HG03066 (cell line): ENCODE measurements at regions not wholly inside any gene's neighbourhood (a gene's known extent, or its start where the extent isn't known, plus 50 kb on each side); places are given as distances from the start of the nearest gene placed in this dataset.
A peak's percentile ranks its signal among the peaks of the same experiment; 100 is the strongest.
"Not testable (repeated sequence)": the region's sequence is repeated elsewhere in the genome, so short reads cannot be mapped to it uniquely, and the experiment has no call there.

Experiments used
- ATAC-seq: cut with Tn5 transposase; IDR thresholded peaks from one replicate; pipeline ENCODE4 v1.9.1; 2021; ENCODE audit warnings: low read depth; ENCODE audit not compliant: unreplicated experiment

GRCh38 chr6:63475707-63476106 is 96.6 kb upstream of the LOC128125822 start:
- ATAC-seq: no peak

- ATAC-seq: no peak
Observed at GRCh38 chr6:63476302-63476701, 96.0 kb upstream of the LOC128125822 start.

- ATAC-seq: no peak
Observed at GRCh38 chr6:63477422-63478040, 94.7 kb upstream of the LOC128125822 start.

- no peak for ATAC-seq
Observed at GRCh38 chr6:63478734-63479133, 93.5 kb upstream of the LOC128125822 start.

- ATAC-seq: no peak
Observed at GRCh38 chr6:63486196-63486595, 86.1 kb upstream of the LOC128125822 start.

GRCh38 chr6:63487103-63487813 is 85.0 kb upstream of the LOC128125822 start:
- no peak for ATAC-seq

GRCh38 chr6:63491119-63491518 is 81.2 kb upstream of the LOC128125822 start:
- ATAC-seq: no peak

- ATAC-seq: no peak
Observed at GRCh38 chr6:63492476-63492875, 79.8 kb upstream of the LOC128125822 start.

- ATAC-seq: no peak
Observed at GRCh38 chr6:63493557-63493956, 78.7 kb upstream of the LOC128125822 start.

- no peak for ATAC-seq
Observed at GRCh38 chr6:63496361-63496804, 75.9 kb upstream of the LOC128125822 start.

- no peak for ATAC-seq
Observed at GRCh38 chr6:63502156-63502555, 70.1 kb upstream of the LOC128125822 start.

GRCh38 chr6:63503199-63503598 is 69.1 kb upstream of the LOC128125822 start:
- ATAC-seq: no peak

GRCh38 chr6:63504777-63505384 is 67.4 kb upstream of the LOC128125822 start:
- ATAC-seq: peak; percentile 96

- no peak for ATAC-seq
Observed at GRCh38 chr6:63507096-63507495, 65.2 kb upstream of the LOC128125822 start.

GRCh38 chr6:63509652-63510352 is 62.5 kb upstream of the LOC128125822 start:
- ATAC-seq: no peak

GRCh38 chr6:63510353-63510686 is 62.0 kb upstream of the LOC128125822 start:
- no peak for ATAC-seq

- no peak for ATAC-seq
Observed at GRCh38 chr6:63510849-63511248, 61.4 kb upstream of the LOC128125822 start.

- no peak for ATAC-seq
Observed at GRCh38 chr6:63514488-63515173, 57.6 kb upstream of the LOC128125822 start.

- not testable (repeated sequence) for ATAC-seq
Observed at GRCh38 chr6:63515227-63515626, 57.1 kb upstream of the LOC128125822 start.

- ATAC-seq: no peak
Observed at GRCh38 chr6:63516186-63516944, 55.9 kb upstream of the LOC128125822 start.
